Tibial nerve (tissue), 4 donors: ENCODE measurements at regions not wholly inside any gene's neighbourhood (a gene's known extent, or its start where the extent isn't known, plus 50 kb on each side); places are given as distances from the start of the nearest gene placed in this dataset.
A peak's percentile ranks its signal among the peaks of the same experiment; 100 is the strongest.

ENCODE experiments used
- DNase-seq, 2 donors: peaks; one replicate each; pipeline ENCODE4 v3.0.0-alpha.2; 2019; ENCODE audit warnings: low spot score in 2 of 2
- H3K27ac ChIP-seq, 4 donors: fragments of 200-600 bp; sonication (generic) in 3 of 4; one replicate each; pipeline ENCODE4 v1.5.1; 2017 to 2019; ENCODE audit warnings: mild to moderate bottlenecking in 1 of 4
- H3K27me3 ChIP-seq, 2 donors: fragments of 200-600 bp; sonication (generic) in 1 of 2; one replicate each; pipeline versions ENCODE4 v1.5.1 to v1.6.0; 2017 to 2019
- H3K36me3 ChIP-seq, 3 donors: fragments of 200-600 bp; sonication (generic); one replicate each; pipeline ENCODE4 v1.5.1; 2018 to 2019
- H3K4me1 ChIP-seq, 4 donors: fragments of 200-600 bp; sonication (generic) in 3 of 4; one replicate each; pipeline ENCODE4 v1.5.1; 2017 to 2019
- H3K4me3 ChIP-seq, 4 donors: fragments of 200-600 bp; sonication (generic) in 3 of 4; one replicate each; pipeline ENCODE4 v1.5.1; 2017 to 2019; ENCODE audit warnings: mild to moderate bottlenecking in 1 of 4, moderate library complexity in 1 of 4
- H3K9me3 ChIP-seq, 4 donors: fragments of 200-600 bp; sonication (generic) in 3 of 4; one replicate each; pipeline ENCODE4 v1.5.1; 2017 to 2019
- CTCF ChIP-seq, 5 experiments: fragments of 200-600 bp in 3 of 5; fragments of 450-650 bp in 2 of 5; sonication (generic) in 3 of 5; IDR thresholded peaks; one replicate each; pipeline ENCODE4 v1.5.1; 2016 to 2019; ENCODE audit warnings: antibody characterized with exemption in 5 of 5, mild to moderate bottlenecking in 3 of 5, moderate library complexity in 2 of 5
- EP300 ChIP-seq, 2 donors: sonication (generic); formaldehyde crosslinking; IDR thresholded peaks; one replicate each; pipeline ENCODE4 v1.6.1; 2017; ENCODE audit warnings: antibody characterized with exemption in 2 of 2, mild to moderate bottlenecking in 1 of 2
- POLR2A ChIP-seq, 2 donors: fragments of 450-650 bp; IDR thresholded peaks; one replicate each; pipeline ENCODE4 v1.6.1; 2017; ENCODE audit warnings: antibody characterized with exemption in 2 of 2, mild to moderate bottlenecking in 2 of 2, moderate library complexity in 2 of 2
- WGBS, 2 donors: methylation state at CpG; one replicate each; pipeline ENCODE4 v1.1.5; 2018; 5-methylcytosine and 5-hydroxymethylcytosine counted together

DNA sequence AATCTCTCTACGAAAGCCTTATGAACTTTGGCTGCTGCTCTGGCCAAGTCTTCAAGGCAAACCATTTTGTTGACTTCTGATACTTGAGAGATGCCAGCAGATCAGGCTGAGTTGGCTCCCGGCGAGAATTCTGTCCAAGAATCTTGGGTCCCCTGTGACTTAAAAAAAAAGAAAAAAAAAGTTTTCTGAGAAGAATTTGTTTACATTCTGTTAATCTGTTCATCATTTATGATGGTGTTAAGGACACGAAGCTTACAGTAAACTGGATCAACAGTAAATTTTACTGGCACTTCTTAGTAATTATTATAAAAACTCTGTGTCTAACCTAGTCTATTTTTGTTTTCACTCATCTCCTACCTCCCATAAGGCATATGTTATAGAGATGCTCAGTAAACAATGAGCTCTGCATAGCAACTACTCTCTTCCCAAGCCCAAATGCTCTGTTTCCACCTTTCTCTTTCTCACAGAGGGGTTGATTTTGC lies 320.9 kb upstream of the RASGRP1 start:
- Histone ChIP-seq H3K27ac (peak overlapping the region in 1 of 4 donors; percentile 14), H3K9me3 (no peaks in the 10 kb centered on the region)

DNA sequence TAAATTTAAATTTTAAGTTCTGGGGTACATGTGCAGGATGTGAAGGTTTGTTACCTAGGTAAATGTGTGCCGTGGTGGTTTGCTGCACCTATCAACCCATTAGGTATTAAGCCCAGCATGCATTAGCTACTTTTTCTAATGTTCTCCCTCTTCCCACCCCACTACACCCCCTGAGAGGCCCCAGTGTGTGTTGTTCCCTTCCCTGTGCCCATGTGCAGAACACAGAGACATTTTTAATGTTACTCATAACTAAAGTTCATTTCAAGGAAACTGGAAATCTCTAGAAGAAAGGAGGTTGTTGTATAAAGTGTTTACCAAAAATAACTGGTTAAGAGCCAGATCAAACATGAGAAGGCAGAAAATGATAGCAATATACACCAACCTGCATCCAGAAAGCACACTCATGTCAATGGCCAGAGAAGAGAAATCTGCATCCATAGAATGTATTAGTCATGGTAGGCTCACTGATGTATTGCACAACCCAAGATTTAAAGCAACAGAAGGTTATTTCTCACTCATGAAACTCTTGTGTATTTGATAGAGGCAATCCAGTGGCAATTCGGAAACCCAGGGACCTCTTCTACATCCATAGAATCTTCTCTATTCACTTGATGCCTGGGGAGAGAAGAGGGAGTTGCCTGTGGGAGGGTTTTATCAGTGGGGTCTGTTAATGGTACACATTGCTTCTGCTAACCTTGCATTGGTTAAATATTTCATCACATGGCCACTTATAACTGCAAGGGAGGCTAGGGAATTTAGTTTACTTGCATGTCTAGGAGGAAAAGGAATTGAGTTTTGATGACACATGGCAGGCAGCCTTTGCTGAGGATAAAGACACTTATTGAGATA lies 321.9 kb upstream of the RASGRP1 start:
- no peak for TF ChIP-seq CTCF (IDR thresholded peaks at IDR 0.05)
- H3K27ac ChIP-seq, result no peak overlapping the region
- H3K9me3 ChIP-seq, result no peaks in the 10 kb centered on the region
- 94 to 98% methylated on average over 2 of the region's 2 CpGs for WGBS, 2 donors
- no peak for DNase-seq
- H3K27me3 ChIP-seq, result no peaks in the 10 kb centered on the region
- H3K4me3 ChIP-seq, result no peak overlapping the region
- H3K4me1 ChIP-seq, result peaks cover 0 to 39% (median 7%) of the 10 kb centered on the region in 4 donors
- H3K36me3 ChIP-seq, result no peaks in the 10 kb centered on the region

More for the DNA sequence above, 320.9 kb upstream of the RASGRP1 start:
- TF ChIP-seq POLR2A (IDR thresholded peaks at IDR 0.05) (no peak), CTCF (IDR thresholded peaks at IDR 0.05) (no peak), EP300 (IDR thresholded peaks at IDR 0.05) (no peak)
- H3K4me3 ChIP-seq, result no peak overlapping the region
- H3K36me3 ChIP-seq, result no peaks in the 10 kb centered on the region
- no peak for DNase-seq
- peaks cover 0 to 39% (median 7%) of the 10 kb centered on the region in 4 donors for H3K4me1 ChIP-seq
- 20% methylated on average over 4 of the region's 4 CpGs for WGBS, 2 donors
- no peaks in the 10 kb centered on the region for H3K27me3 ChIP-seq

GRCh38 chr15:38888701-38889221 lies 324.1 kb upstream of the RASGRP1 start:
- Histone ChIP-seq H3K4me1 (peaks cover 0 to 34% (median 7%) of the 10 kb centered on the region in 4 donors), H3K36me3 (no peaks in the 10 kb centered on the region), H3K27ac (no peak overlapping the region), H3K4me3 (no peak overlapping the region), H3K9me3 (no peaks in the 10 kb centered on the region), H3K27me3 (no peaks in the 10 kb centered on the region)
- no peak for TF ChIP-seq CTCF (IDR thresholded peaks at IDR 0.05)
- TF ChIP-seq POLR2A (IDR thresholded peaks at IDR 0.05), result no peak
- WGBS, 2 donors, result 91% methylated on average over 4 to 5 of the region's 5 CpGs
- no peak for DNase-seq

GRCh38 chr15:38890194-38890593 lies 325.6 kb upstream of the RASGRP1 start:
- Histone ChIP-seq H3K27ac (no peak overlapping the region), H3K9me3 (no peaks in the 10 kb centered on the region), H3K4me1 (peaks cover 0 to 36% (median 7%) of the 10 kb centered on the region in 4 donors), H3K27me3 (no peaks in the 10 kb centered on the region), H3K36me3 (no peaks in the 10 kb centered on the region), H3K4me3 (no peak overlapping the region)
- 96 to 99% methylated on average over 3 of the region's 3 CpGs for WGBS, 2 donors
- no peak for TF ChIP-seq POLR2A (IDR thresholded peaks at IDR 0.05)
- TF ChIP-seq EP300 (IDR thresholded peaks at IDR 0.05), result no peak
- TF ChIP-seq CTCF (IDR thresholded peaks at IDR 0.05), result no peak
- no peak for DNase-seq

GRCh38 chr15:38893925-38894242 lies 329.3 kb upstream of the RASGRP1 start:
- Histone ChIP-seq H3K4me1 (peaks cover 0 to 15% (median 0%) of the 10 kb centered on the region in 4 donors), H3K36me3 (no peaks in the 10 kb centered on the region), H3K4me3 (no peak overlapping the region), H3K27me3 (no peaks in the 10 kb centered on the region), H3K9me3 (no peaks in the 10 kb centered on the region), H3K27ac (no peak overlapping the region)
- DNase-seq, result no peak
- TF ChIP-seq POLR2A (IDR thresholded peaks at IDR 0.05), result no peak
